Panc1 (cell line): ENCODE measurements at regions not wholly inside any gene's neighbourhood (a gene's known extent, or its start where the extent isn't known, plus 50 kb on each side); places are given as distances from the start of the nearest gene placed in this dataset.

Experiments used
- ATAC-seq: fragments of 200-7000 bp; cut with Tn5 transposase; 2 replicates; pipeline ENCODE4 v1.9.1; 2020; ENCODE audit warnings: mild to moderate bottlenecking, moderate library complexity
- BruUV-seq: library from RNA; stranded (reverse); fragments of 400-500 nt; replicated peaks from 2 replicates; lab custom pipeline; 2021; lab: Mats Ljungman, UMichigan
- CTCF ChIA-PET: fragments of 300-600 bp; sonication (Branson Sonifier 250); formaldehyde crosslinking; loops from one replicate; lab custom pipeline; 2022; ENCODE audit warnings: antibody characterized with exemption; lab: Charles Lee
- POLR2A ChIA-PET: fragments of 300-600 bp; sonication (Branson Sonifier 250); formaldehyde crosslinking; loops from one replicate; lab custom pipeline; 2022; ENCODE audit warnings: antibody characterized with exemption; lab: Charles Lee
- DNase-seq: peaks from one replicate; pipeline ENCODE4 v3.0.0-alpha.2; 2010; ENCODE audit warnings: low read depth, low spot score
- H3K27ac ChIP-seq: 2 replicates; pipeline ENCODE4 v1.5.1; 2011; ENCODE audit warnings: mild to moderate bottlenecking, low read length, inconsistent platforms
- H3K27me3 ChIP-seq: fragments of 200-500 bp; sonication (Bioruptor generic); 2 replicates; pipeline ENCODE4 v1.6.0; 2014; ENCODE audit warnings: low read length, inconsistent platforms; ENCODE audit not compliant: control insufficient read depth, insufficient read depth
- H3K36me3 ChIP-seq: fragments of 200-500 bp; sonication (Bioruptor generic); 2 replicates; pipeline ENCODE4 v1.5.1; 2014; ENCODE audit warnings: inconsistent platforms, mild to moderate bottlenecking, low read length, moderate library complexity; ENCODE audit not compliant: control insufficient read depth, insufficient read depth
- H3K4me1 ChIP-seq: 2 replicates; pipeline ENCODE4 v1.5.1; 2011; ENCODE audit warnings: inconsistent platforms, mild to moderate bottlenecking, low read length, moderate library complexity; ENCODE audit not compliant: control insufficient read depth, insufficient read depth
- H3K4me3 ChIP-seq, 2 experiments: 2 replicates each; pipeline ENCODE4 v1.5.1; 2011 to 2012; ENCODE audit warnings: low read depth in 2 of 2, low read length in 2 of 2, mild to moderate bottlenecking in 2 of 2, inconsistent platforms in 1 of 2, moderate library complexity in 1 of 2
- H3K9me3 ChIP-seq: fragments of 200-500 bp; sonication (Bioruptor generic); 2 replicates; pipeline ENCODE4 v1.5.1; 2014; ENCODE audit warnings: low read depth, mild to moderate bottlenecking, inconsistent platforms, low read length, moderate library complexity; ENCODE audit not compliant: control insufficient read depth, insufficient read depth
- CTCF ChIP-seq: fragments of 450-650 bp; IDR thresholded peaks from 2 replicates; pipeline ENCODE4 v1.5.1; 2017; ENCODE audit warnings: mild to moderate bottlenecking
- POLR2AphosphoS5 ChIP-seq: IDR thresholded peaks from 2 replicates; pipeline ENCODE4 v1.6.1; 2012; ENCODE audit warnings: mild to moderate bottlenecking, low read depth, low read length, moderate library complexity
- REST ChIP-seq, 2 experiments: IDR thresholded peaks; 2 replicates each; pipeline ENCODE4 v1.6.1; 2011 to 2012; ENCODE audit warnings: low read depth in 2 of 2, control low read depth in 1 of 2, low read length in 1 of 2, mild to moderate bottlenecking in 1 of 2, moderate library complexity in 1 of 2; ENCODE audit not compliant: insufficient read depth in 1 of 2
- SIN3A ChIP-seq: IDR thresholded peaks from 2 replicates; pipeline ENCODE4 v1.6.1; 2012; ENCODE audit warnings: low read depth, mild to moderate bottlenecking, low read length, moderate library complexity, borderline replicate concordance; ENCODE audit not compliant: insufficient read depth
- TCF7L2 ChIP-seq: IDR thresholded peaks from 2 replicates; pipeline ENCODE4 v1.6.1; 2011; ENCODE audit warnings: mild to moderate bottlenecking, low read depth, low read length, inconsistent platforms
- in situ Hi-C: cut with HindIII; loops from 2 replicates; pipeline ENCODE4 v1.10.0; 2016; ENCODE audit warnings: low sequenced_read_pairs, low pct_unique_long_range_greater_than_20kb
- intact Hi-C: fragments of 100-400 bp; cut with micrococcal nuclease; formaldehyde crosslinking; loops from one replicate; pipeline ENCODE4 v1.10.0; 2022; ENCODE audit not compliant: unreplicated experiment

GRCh38 chr15:95228856-95229555, 997.6 kb downstream of the MCTP2 start:
- CTCF ChIA-PET: no interaction called here
- POLR2A ChIA-PET: no interaction called here

GRCh38 chr15:95235033-95235432, 1003.7 kb downstream of the MCTP2 start:
- ATAC-seq (no peak), DNase-seq (no peak)
- POLR2A ChIA-PET: no interaction called here
- Histone ChIP-seq H3K4me1 (no peaks in the 10 kb centered on the region), H3K36me3 (no peaks in the 10 kb centered on the region), H3K9me3 (peaks cover 20% of the 10 kb centered on the region; the same call in 1 of the 2 replicates), H3K27ac (no peak overlapping the region), H3K4me3 (no peak overlapping the region), H3K27me3 (no peaks in the 10 kb centered on the region)
- TF ChIP-seq POLR2AphosphoS5: no peak
- no peak for TF ChIP-seq CTCF
- TF ChIP-seq SIN3A: no peak
- TF ChIP-seq TCF7L2: no peak
- no peak for TF ChIP-seq REST (IDR thresholded peaks at IDR 0.05; ENCODE audit: insufficient read depth in 1 of 2, low read depth in 2 of 2, low read length in 1 of 2)
- intact Hi-C loops: no loop called here
- no TSS peak for BruUV-seq
- CTCF ChIA-PET: no interaction called here
- in situ Hi-C loops: no loop called here

More at GRCh38 chr15:95228856-95229555, 997.6 kb downstream of the MCTP2 start:
- Histone ChIP-seq H3K9me3 (peaks cover 15% of the 10 kb centered on the region; the same call in 1 of the 2 replicates), H3K4me3 (no peak overlapping the region), H3K27ac (no peak overlapping the region), H3K4me1 (no peaks in the 10 kb centered on the region), H3K27me3 (no peaks in the 10 kb centered on the region), H3K36me3 (no peaks in the 10 kb centered on the region)
- TF ChIP-seq CTCF (no peak), SIN3A (no peak), REST (IDR thresholded peaks at IDR 0.05; ENCODE audit: insufficient read depth in 1 of 2, low read depth in 2 of 2, low read length in 1 of 2) (no peak), TCF7L2 (no peak), POLR2AphosphoS5 (no peak)
- BruUV-seq: no TSS peak
- intact Hi-C loops (no loop called here), in situ Hi-C loops (no loop called here)
- DNase-seq: no peak
- no peak for ATAC-seq
